GM20431 (cell line): ENCODE measurements at regions not wholly inside any gene's neighbourhood (a gene's known extent, or its start where the extent isn't known, plus 50 kb on each side); places are given as distances from the start of the nearest gene placed in this dataset.
"Not testable (repeated sequence)": the region's sequence is repeated elsewhere in the genome, so short reads cannot be mapped to it uniquely, and the experiment has no call there.

Experiments
- in situ Hi-C: fragments of 300-500 bp; cut with MseI, MboI; formaldehyde crosslinking; loops from one replicate; pipeline ENCODE4 v1.15.0; 2020; ENCODE audit warnings: low sequenced_read_pairs; ENCODE audit not compliant: unreplicated experiment

DNA sequence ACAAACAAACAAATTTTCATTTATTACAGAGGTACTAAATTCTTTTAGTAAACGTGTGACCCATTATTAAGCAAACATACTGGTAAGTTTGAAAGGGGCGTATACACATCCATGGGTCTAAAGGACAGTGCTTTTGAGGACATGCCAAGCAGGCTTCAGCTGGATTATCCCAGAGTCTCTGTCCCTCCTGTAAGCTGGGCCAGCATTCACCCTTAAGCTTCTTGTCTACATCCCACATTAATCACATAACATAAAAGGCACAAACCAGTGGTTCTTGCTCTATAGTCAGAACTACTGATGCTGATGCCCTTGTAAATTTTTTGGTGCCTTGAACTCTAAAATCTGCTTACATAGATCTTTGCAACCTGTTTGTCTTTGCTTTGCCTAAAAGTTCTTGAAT, 150.8 kb upstream of the BNIP2 start:
- in situ Hi-C loops, result no loop called here

DNA sequence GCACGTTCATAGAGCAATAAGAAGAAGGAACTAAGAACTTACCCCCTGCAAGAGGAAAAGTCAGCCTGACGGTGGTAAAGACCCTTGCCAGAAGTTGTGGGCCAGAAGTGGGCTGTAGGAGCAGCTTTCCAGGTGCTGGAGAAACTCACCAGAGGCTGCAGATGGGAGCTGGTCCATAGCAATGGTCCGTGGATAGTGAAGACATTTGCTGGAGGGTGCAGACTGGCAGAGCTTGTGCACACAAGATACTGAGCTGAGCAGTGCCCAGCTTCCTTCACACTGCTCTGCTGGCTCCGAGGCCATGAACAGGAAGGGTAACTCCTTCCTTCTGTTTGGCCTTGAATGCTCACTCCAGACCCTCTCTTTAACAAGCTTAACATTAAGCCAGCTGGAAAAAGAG, 149.8 kb upstream of the BNIP2 start:
- in situ Hi-C loops, result no loop called here

DNA sequence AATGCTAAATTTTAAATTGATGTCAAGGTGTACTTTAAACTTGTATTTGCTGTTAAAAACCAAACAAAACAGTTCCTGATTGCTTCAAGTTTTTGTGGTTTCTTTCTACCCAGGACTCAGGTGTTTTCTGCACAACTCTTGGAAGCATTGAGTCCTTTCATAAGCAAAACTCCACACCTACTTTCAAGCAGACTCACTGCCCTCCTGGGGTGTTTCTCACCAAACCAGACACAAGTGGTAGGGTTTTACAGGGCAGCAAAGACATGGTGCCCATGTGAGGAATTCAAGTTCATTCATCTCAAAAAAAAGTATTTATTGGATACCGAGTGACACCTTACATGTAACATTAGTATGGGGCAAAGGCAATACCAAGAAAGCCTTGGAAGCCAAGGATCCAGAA, 146.7 kb upstream of the BNIP2 start:
- in situ Hi-C loops, result no loop called here

DNA sequence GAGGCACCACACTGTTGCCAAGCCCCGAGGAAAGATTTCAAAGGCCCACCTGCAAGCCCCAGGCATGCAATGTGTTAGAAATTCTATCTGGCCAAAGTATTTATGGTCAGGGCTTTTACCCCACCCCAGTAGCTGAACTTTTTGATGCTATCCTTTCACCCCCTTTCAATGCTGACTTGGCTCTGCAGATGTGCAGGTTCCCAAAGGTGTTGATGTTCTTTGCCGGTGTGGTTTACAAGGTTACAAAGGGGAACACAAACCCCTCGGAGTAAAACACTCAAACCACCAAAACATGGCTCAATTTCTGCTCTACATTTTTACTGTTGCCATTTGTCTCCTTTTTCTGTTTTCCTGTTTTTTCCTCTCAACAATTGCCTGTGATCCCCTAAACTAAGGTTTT, 145.4 kb upstream of the BNIP2 start:
- in situ Hi-C loops, result no loop called here

DNA sequence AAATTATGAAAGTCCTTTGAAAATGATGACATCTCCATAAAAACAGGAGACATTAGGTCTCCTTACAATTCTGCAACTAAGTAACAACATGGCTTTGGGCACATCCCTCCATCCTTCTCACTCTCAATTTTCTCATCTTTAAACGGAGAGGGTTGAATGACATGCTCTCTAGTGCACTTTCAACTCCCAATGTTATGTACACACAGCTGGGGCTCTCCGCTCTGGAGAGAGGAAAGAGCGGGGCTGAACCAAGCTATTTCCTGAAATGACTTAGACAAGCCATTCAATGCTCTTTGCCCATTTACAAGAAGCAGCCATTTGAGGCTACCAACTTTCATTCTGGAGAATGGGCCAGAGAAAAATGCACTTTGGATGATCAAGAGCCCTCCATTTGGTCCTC, 144.2 kb upstream of the BNIP2 start:
- in situ Hi-C loops, result no loop called here

DNA sequence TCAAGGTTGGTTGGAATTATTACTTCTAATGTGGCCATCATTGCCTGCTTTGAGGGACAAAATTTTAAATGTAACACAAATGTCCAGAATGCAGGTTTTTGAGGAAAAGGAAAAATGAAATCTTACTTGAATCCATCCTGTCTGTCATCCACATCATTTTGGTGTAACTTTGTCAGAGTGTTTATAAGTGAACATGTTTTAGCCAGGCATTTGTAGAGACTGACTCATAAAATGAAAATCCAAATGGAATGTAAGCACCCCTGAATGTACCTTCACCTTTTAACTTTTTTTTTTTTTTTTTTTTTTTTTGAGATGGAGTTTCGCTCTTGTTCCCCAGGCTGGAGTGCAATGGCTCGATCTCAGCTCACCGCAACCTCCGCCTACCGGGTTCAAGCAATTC, 141.8 kb upstream of the BNIP2 start:
- in situ Hi-C loops, result no loop called here

DNA sequence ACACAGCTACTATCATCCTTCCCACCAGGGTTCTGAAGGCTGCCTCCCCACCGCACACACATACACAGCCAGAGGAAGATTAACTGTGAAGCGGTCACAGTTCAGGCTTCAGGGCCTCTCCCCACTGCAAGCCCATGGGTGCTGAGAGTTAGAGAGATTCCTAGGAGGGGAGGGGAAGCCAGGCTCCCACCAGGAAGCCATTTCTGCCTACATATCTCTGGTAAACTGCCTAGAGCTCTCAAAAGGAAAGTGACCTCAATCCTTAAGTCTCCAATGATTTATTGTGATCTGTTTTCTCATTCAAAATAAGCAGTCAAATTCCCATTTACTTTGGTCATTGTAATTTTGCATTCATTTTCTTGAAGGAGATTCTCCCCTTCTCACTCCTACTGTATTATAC, 141.0 kb upstream of the BNIP2 start:
- in situ Hi-C loops, result no loop called here

DNA sequence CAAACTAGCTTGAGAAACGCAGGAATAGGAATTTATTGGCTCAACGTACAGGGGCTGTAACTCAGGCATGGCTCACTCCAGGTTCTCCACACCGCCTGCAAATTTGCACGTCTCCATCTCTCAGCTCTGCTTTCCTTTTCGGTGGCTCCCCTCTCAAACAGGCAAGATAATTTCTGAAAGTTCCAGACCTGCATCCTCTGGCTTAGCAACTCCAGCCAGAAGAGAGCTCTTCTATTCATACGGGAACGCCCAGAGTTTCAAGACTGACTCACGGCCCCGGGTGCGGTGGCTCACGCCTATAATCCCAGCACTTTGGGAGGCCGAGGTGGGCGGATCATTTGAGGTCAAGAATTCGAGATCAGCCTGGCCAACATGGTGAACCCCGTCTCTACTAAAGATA, 139.7 kb upstream of the BNIP2 start:
- in situ Hi-C loops, result no loop called here

DNA sequence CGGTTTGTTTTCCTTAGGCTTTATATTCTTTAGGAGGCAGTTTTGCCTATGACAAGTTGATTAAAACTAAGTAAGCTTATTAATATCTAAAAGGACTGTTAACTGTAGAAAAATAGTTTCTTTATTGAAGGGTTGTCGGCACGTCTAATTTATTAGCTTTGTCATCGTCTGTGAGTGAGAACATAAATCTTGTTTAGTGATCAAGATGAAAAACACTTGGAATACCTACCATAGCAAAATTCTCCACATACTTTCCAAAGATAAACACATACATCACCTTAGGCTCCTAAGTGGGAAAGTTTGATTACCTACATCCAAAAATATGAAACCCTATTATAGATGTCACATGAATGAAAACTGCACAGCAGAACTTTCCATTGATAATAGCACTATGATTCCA, 139.1 kb upstream of the BNIP2 start:
- in situ Hi-C loops, result no loop called here

DNA sequence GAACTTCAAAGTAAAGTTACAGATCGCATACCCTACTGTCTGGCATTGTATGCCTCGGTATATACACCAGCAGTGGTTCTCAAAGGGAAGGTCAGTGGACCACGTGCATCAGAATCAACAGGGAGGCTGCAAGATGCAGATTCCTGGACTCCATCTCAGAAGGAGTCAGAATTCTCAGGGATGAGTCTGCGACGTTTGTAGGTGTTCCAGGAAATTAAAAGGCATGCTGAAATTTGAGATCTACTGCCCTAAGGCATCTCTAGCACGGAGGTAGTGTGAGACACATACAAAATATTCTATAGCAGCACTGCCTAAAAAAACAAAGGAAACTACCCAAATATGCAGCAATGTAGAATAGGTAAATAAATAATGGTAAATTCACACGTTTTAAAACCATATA, 136.8 kb upstream of the BNIP2 start:
- in situ Hi-C loops, result no loop called here

DNA sequence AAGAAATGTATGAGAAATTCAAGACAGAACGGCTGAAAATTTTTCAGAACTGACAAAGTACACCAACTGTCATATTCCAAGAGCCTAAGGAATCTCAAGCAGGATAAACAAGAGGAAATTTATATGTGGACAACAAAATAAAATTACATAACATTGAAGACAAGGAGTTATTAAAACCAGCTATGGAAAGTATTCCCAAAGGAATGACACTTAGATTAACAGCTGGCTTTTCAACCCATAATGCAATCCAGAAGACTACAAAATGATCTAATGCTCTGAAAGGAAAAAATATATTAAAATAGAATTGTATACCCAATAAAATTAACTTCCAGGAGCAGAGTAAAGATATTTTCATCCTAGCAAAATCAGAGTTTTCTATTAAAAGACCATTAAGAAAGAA, 132.2 kb upstream of the BNIP2 start:
- in situ Hi-C loops, result no loop called here

DNA sequence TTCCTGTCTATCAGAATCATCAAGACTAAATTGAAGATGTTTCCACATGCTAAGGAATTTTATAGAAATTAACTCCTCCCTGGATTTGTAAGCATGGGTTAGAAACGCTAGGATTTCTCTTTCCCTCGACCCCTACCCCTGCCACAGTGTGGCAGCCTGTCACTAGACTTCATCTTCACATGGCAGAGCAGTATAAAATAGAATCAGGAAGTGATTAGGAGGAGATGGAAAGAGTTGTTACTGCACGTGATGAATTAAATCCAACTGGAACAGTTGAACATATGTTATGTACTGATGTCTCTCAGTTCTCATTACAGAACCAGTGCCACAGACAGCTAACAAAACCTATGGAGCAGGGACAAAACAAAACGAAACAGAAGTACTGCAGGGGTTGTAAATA, 130.0 kb upstream of the BNIP2 start:
- in situ Hi-C loops, result no loop called here

DNA sequence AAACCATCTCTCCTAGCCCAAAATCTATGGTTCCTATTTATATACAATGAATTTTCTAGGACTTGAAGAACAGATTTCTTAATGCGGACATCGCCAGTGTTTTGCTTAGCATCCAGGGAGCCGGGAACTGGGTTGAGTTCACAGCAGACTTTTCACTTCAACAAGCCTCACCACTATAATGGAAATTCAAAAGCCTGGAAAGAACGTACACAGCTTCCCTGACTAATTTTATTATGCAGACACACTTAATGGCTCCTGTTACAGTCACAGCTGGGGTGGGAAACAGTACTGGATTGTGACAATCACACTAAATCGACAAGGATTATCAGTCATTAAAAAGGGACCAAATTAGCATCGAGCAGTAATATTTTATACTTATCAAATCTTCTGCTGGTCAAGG, 129.2 kb upstream of the BNIP2 start:
- in situ Hi-C loops, result no loop called here

DNA sequence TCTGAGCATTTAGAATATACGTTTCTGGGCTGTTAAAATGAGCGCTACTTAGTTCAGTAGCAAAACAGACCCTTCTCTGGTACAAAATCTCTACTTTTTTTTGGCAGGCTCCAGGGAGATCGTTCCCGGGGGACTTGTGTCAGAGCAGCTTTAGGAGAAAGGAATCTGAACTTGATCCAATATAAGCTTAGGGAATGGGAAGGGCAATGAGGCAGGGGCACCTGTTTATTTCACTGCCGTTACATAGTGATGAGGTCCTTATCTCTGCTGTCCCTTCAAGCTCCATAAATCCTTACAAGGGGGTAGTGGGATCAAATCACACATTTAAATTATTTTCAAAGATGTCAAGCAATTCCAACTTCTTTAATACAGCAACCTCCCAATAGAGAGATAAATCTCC, 128.7 kb upstream of the BNIP2 start:
- in situ Hi-C loops, result no loop called here

DNA sequence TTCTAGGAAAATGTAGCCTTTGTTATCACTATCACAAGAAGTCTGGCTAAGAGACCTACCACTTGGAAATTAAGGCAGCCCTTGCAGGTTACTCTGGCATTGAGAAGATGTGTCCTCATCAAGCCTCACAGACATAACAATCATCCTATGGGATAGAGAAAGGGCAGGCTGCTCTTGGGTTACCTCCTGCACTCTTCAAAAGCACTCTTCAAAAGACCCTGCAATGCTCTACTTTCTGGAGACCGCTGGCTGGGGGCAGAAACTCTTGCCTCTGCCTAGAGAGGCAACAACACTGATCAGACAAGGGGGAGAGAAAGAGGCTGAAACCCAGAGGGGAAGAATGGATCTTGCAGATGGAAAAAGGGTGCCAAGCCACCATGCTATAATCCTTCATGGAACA, 127.9 kb upstream of the BNIP2 start:
- in situ Hi-C loops, result no loop called here

DNA sequence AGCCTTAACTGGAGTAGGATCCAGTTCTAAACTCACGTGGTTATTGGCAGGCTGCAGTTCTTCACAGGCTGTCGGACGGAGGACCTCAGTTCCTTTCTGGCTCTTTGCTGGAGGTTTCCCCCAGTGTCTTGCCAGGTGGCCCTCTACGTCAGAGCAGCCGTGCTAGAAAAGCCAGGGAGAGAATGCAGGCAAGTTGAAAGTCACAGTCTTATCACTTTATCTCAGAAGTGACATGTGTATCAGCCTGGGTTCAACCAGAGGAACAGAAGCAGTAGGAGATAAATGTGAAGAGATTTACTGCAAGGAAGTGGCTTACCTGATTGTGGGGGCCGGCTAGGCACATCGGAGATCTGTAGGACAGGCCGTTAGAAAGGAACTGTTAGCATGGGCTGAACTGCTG, 125.3 kb upstream of the BNIP2 start:
- in situ Hi-C loops, result no loop called here

DNA sequence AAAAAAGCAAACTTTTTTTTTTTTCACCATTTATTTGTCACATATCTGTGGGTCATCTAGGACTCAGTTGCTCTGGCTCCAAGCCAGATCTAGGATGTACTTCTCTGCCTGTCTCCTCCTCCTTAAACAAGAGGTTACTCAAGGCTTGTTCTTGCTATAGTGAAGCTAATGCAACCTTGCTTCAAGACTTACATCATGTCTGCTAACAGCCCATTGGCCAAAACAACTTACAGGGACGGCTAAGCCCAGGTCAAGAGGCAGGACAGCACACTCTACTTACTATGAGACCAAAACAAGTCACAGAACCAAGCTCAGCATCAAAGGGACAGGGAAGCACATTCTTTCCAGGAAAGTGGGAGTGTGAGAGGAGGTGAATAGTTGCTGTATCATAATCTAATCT, 123.8 kb upstream of the BNIP2 start:
- in situ Hi-C loops, result no loop called here

DNA sequence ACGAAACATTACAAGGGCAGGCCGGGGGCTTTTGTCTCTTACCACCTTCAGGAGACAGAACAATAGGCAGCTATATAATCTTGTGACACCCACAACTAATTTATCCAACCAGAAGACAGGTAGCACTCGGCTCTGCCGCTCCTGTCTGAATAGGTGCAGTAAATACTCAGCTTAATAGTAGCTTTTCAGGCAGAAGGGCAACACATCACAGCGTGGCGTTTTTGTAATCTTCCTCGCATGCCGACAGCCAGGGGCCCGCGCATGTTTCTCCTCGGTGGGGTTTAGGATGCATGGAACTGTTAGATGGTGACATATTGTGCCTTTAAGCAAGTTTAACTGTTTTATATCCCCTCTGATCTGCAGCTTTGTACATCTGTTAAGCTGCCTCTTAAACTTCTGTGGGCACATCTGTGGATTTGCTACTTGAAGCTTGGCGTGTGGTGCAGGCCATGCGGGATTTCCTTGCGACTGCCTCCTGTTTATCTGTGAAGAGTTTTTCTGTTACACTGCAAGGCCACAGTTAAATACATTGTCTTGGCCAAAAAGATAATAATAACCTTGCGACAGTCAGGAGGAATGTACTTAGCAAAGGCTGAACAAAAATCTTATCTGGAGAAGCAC, 123.2 kb upstream of the BNIP2 start:
- in situ Hi-C loops, result no loop called here

DNA sequence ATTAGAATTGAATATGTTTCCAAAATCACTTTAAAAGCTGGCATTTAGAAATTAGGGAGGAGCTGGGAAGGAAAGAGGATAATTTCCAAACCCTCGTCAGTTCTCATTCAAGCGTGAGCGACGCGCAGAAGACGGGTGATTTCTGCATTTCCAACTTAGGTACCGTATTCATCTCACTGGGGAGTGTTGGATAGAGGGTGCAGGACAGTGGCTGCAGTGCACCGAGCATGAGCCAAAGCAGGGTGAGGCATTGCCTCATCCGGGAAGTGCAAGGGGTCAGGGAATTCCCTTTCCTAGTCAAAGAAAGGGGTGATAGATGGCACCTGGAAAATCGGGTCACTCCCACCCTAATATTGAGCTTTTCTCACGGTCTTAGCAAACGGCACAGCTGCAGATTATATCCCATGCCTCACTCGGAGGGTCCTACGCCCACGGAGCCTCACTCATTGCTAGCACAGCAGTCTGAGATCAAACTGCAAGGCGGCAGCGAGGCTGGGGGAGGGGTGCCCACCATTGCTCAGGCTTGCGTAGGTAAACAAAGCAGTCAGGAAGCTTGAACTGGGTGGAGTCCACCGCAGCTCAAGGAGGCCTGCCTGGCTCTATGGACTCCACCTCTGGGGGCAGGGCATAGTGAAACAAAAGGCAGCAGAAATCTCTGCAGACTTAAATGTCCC, 114.3 kb upstream of the BNIP2 start:
- in situ Hi-C loops, result not testable (repeated sequence)

DNA sequence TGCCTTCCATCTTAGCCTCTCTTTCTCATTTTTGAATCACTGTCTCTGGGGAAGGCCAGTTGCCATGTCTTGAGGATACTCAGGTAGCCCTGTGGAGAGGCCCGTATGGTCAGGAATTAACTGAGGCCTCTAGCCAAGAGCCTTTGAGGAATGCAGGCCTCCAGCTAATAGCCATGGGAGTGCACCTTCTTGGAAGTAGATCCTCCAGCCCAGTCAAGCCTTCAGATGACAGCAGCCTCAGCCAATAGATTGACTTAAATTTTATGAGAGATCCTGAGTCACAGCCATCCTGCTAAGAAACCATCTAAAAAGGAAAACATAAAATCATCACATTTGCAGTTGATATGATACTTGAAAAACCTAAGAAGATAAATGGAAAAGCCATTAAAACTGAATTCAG, 112.5 kb upstream of the BNIP2 start:
- in situ Hi-C loops, result no loop called here

DNA sequence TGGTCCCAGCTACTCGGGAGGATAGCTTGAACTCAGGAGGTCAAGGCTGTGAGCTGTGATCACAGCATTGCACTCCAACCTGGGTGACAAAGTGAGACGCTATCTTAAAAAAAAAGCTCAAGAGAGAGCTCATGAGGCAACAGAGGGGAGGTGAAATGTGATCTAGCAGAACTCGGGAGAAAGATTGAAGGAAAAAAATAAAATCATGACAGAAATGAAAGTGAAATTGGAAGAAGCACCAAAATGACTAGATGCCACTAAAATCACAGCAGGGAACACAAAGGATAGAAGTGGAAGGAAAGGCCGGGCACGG, 109.4 kb upstream of the BNIP2 start:
- in situ Hi-C loops, result no loop called here

DNA sequence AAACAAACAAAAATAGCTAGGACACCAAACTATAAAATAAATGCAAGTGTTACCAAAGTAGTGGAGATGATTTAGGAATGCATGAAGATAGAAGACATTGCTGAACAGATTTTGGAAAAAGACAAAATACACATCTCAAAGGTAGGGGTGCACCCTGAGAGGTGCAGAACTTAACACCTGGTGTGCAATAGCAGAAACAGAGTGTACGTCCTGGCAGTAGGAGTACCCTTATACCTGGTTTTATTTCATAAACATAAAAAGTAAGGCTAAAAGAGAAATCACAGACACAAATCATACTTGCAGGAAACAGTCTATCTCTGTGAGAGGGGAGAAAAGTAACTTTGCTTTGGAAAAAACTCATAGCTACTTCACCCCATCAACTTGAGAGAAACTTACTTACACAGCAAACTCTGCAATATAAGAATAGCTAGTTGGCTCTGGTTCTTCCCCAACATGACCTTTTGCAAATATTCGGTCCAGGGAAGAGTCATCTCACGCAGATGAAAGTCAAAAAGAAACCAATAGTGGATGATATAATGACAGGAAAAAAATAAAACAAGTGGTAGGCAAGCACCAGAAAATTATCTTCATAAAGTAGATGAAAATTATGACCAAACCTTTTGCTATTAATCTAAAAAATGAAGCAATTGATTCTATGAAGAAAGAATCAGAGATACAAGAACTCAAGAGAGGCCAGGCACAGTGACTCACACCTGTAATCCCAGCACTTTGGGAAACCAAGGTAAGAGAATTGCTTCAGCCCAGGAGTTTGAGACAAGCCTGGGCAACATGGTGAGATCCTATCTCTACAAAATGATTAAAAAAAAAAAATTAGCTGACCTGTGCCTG, 108.9 kb upstream of the BNIP2 start:
- in situ Hi-C loops, result no loop called here
